ENCODE measurements at regions not wholly inside any gene's neighbourhood (a gene's known extent, or its start where the extent isn't known, plus 50 kb on each side); places are given as distances from the start of the nearest gene placed in this dataset.
"Not testable (repeated sequence)": the region's sequence is repeated elsewhere in the genome, so short reads cannot be mapped to it uniquely, and the experiment has no call there.

GRCh38 chr2:106284255-106284654 is 90.2 kb upstream of the UXS1 start (continued):
- TF ChIP-seq ZMIZ1 (IDR thresholded peaks at IDR 0.05; ENCODE audit: low read depth in 2 of 2, low read length in 2 of 2) (no peak), NFYB (IDR thresholded peaks at IDR 0.05; ENCODE audit: extremely low read depth, insufficient read length) (no peak)

- DNase-seq (ENCODE audit: extremely low read depth in 1 of 4, low spot score in 3 of 4); intact Hi-C loops (cut with micrococcal nuclease); H3K4me1 ChIP-seq (replicated peaks in 1 of 2; ENCODE audit: control insufficient read depth in 2 of 2, insufficient read depth in 2 of 2, low read length in 2 of 2); H4K20me1 ChIP-seq (replicated peaks; ENCODE audit: control insufficient read depth, insufficient read depth, low read length); ATAC-seq; H3K36me3 ChIP-seq (ENCODE audit: control insufficient read depth, insufficient read depth, low read length); FAIRE-seq; in situ Hi-C loops (cut with MboI); H3K9ac ChIP-seq (ENCODE audit: insufficient read depth in 1 of 2, low read depth in 2 of 2, low read length in 2 of 2); H3K79me2 ChIP-seq (ENCODE audit: control insufficient read depth, insufficient read depth, low read length); H3K27ac ChIP-seq (ENCODE audit: extremely low read depth, low read depth, low read length); CTCF ChIA-PET (ENCODE audit: low intra/inter-chr PET ratio); H2AFZ ChIP-seq (ENCODE audit: low read depth, low read length); BruUV-seq (replicated peaks); H3K9me3 ChIP-seq (replicated peaks; ENCODE audit: control insufficient read depth, insufficient read depth, low read depth, low read length); H3K4me3 ChIP-seq; H3K4me2 ChIP-seq (ENCODE audit: insufficient read depth, low read length); H3K9me1 ChIP-seq (ENCODE audit: control insufficient read depth, insufficient read depth, low read length): not testable (repeated sequence)
- POLR2A ChIA-PET: interaction anchor here (0.6 kb wide), 1 partner anchor 11 kb away, joined by 3 read pairs; no protein-coding TSS in a partner anchor
- 0% methylated on average over 9 of the region's 9 CpGs for WGBS (ENCODE audit: insufficient coverage, low coverage, missing lambda C conversion rate)
- peaks cover 15 to 47% of the 10 kb centered on the region in 2 experiments for H3K27me3 ChIP-seq (ENCODE audit: control insufficient read depth in 2 of 2, insufficient read depth in 2 of 2, low read length in 2 of 2)
Observed at GRCh38 chr2:106283228-106284152, 89.4 kb upstream of the UXS1 start.

Measured in K562 (cell line).